Stimulated activated CD8-positive, alpha-beta memory T cell treated with anti-CD3 and anti-CD28 coated beads, Interleukin-4, amount 100 ng/mL, for 4 hours (primary cell): ENCODE measurements at regions not wholly inside any gene's neighbourhood (a gene's known extent, or its start where the extent isn't known, plus 50 kb on each side); places are given as distances from the start of the nearest gene placed in this dataset.

ENCODE experiments used
- DNase-seq, 2 donors: peaks; one replicate each; pipeline ENCODE4 v3.0.0-alpha.2; 2020; ENCODE audit warnings: low read depth in 2 of 2, low spot score in 1 of 2

DNA sequence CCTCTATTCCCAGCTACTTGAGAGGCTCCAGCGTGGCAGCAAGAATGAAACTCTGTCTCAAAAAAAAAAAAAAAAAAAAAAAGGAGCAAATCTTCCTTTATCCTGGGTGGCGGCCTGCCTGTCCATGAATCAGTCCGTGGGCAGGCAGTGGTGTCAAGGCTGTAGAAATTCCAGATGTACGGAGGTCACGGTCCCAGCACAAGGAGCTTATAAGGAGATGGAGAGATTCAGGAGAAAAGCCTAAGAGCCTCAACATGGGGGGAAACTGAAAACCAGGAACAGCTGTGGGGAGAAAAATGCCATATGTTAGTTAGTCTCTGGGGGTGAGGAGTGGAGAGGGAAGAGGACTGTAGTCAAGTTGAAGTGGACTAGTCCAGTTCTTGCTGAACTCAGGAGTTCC, 130.5 kb upstream of the CRY1 start:
- DNase-seq, result no peak

DNA sequence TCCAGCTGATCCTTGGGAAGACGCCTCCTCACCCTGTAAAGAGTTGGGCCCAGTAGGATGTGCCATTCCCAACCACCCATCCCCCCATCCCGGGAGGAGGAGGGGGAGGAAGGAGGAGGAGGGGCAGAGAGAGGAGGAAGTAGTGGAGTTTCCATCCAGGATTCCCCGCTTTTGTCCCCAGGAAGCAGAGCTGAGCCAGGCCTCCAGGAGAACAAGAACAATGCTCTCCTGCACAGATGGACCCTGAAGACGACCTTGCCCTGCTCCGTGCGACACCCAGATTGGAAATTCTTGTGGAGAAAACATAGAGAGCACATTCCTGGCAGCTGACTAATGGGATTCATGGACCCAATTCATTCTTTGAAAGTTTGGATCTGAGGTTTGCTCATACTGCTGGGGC, 132.3 kb upstream of the CRY1 start:
- DNase-seq, result no peak

DNA sequence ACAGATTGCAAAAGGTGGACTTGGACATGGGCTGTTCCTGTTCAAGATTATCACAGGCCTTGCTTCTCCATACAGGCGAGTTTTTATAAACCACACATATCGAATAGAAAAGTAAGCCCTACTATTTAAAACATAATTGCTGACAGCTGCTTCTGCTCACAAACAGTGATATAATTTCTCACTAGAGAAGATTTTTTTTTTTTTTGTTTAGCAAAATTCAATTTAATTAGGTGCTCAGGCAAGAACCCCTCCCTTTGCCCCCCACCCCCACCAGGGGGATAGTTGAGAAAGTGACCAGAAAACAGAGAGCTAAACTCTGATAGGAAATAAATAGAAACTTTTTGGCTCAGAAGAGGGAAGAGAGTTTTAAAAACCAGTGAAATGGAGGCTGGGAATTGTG, 132.8 kb upstream of the CRY1 start:
- no peak for DNase-seq

DNA sequence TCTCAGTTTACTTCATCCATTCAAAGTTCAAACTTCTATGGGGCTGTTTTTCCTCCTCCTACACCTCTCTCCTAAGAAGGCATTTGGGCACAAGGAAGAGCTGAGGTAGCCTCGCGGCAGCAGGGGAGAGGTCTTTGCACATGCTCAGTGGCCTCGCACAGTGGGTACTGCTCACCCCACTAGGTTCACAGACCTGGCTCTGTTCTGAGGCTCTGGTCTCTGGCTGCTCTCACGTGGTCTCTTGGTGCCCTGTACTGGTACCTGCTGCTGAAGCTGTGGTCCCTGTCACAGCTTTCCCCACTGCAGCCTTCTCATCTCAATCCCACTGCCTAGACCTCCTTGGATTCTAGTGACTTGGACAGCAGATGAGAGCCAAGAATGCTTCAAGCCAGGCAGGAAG, 134.7 kb upstream of the CRY1 start:
- DNase-seq, result no peak

DNA sequence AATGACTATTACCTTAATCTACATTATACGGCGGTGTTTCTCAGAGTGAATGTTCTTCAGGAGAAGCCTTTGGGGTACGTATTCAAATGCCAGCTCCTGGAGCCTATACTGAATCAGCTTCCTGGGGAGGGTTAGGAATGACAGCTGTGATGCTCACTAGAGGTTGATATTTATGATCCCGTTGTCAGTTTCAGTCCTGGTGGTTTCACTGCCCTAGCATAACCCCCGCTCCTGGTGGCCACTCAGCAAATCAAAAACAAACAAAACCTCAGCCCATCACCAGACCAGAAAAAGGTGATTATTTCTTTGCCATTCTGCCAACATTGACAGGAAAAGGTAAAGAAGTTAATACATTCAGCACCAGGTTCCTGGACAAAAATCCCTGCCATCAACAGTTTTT, 136.5 kb upstream of the CRY1 start:
- no peak for DNase-seq

GRCh38 chr12:107231303-107231702, 138.0 kb upstream of the CRY1 start:
- DNase-seq, result no peak

DNA sequence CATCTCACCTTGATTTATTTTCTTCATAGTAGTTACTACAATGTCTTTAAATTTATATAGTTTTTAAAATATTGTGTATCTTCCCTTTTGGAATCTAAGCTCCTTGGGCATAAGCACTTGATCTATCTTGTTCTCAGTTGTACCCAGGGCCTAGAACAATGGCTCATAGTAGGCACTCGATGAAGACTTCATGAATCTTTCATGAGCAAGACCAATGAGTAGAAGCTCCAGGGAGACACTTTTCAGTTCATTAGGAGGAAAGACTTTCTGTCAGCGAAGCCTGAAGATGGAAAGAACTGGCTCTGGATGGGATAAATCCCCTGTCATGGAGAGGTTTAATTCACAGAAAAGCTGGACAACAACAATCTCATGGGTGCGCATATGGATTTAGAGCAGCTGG, 140.2 kb upstream of the CRY1 start:
- no peak for DNase-seq

GRCh38 chr12:107235600-107235999, 142.3 kb upstream of the CRY1 start:
- DNase-seq, result no peak

- no peak for DNase-seq
Measured at GRCh38 chr12:107236824-107237511, 143.6 kb upstream of the CRY1 start.

DNA sequence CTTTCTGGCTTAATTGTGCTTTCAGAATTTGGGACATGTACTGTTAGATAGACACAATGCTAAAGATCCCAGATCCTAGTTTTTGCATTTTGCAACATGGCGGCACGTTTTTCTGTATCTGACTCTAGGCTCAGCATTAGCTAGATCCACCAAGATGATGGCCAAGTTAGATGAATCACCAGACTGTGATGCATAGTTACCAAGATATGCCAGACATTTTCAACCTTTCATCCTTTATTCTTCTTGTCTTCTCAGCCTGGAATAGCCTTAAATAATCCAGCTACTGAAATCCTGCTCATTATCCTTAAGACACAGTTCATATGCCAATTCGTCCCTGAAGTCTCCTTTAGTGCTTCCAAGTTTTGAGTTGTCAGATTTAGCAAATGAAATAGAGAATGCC, 144.9 kb upstream of the CRY1 start:
- no peak for DNase-seq

- DNase-seq, result no peak
Measured at GRCh38 chr12:107241411-107241810, 148.1 kb upstream of the CRY1 start.

- DNase-seq, result no peak
Measured at GRCh38 chr12:107242189-107242588, 148.8 kb upstream of the CRY1 start.

GRCh38 chr12:107243341-107243740, 150.0 kb upstream of the CRY1 start:
- no peak for DNase-seq

DNA sequence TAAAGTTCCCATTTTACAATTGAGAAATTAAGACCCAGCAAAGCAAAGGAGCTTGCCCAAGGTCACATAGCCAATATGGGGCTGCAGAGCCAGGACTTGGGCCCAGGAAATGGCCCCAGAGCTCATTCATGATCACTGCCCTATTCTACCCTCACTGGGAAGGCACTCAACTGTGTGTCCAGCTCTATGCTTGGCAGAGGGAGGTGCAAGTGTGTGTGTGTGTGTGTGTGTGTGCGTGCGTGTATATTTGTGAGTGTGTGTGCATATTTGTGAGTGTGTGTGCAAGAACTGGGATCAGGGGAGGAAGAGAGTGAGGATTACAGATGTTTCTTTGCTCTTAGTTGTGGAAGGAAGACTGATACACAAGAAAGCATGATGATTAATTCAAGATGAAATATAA, 151.2 kb upstream of the CRY1 start:
- DNase-seq, result no peak

- DNase-seq, result no peak
Measured at GRCh38 chr12:107247650-107248049, 154.3 kb upstream of the CRY1 start.

DNA sequence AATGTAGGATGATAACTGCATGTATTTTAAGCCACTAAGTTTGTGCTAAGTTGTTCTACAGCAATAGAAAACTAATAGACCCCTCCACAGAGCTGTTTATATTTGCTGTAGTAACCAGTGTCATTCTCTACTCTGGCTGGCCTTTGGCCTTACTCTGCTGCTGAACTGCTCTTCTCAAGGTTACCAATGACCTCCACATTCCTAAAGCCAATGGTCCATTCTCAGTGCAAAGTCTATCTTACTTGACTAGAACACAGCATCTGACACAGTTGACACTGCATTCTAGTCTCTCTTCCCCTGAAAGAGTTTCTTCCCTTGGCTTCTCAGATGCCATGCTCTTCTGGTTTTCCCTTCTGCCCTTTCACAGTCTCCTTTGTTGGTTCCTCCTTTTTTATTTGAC, 154.8 kb upstream of the CRY1 start:
- no peak for DNase-seq

- DNase-seq, result no peak
Measured at GRCh38 chr12:107251288-107251687, 157.9 kb upstream of the CRY1 start.

DNA sequence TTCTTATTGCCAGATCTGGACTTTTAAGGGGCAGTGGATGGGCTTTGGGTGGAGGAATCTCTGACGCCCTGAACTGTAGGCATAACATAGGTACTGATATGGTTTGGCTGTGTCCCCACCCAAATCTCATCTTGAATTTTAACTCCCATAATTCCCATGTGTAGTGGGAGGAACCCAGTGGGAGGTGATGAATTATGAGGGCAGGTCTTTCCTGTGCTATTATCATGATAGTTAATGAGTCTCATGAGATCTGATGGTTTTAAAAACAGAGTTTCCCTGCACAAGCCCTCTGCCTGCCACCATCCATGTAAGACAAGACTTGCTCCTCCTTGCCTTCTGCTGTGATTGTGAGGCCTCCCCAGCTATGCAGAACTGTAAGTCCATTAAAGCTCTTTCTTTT, 160.0 kb upstream of the CRY1 start:
- DNase-seq, result no peak

DNA sequence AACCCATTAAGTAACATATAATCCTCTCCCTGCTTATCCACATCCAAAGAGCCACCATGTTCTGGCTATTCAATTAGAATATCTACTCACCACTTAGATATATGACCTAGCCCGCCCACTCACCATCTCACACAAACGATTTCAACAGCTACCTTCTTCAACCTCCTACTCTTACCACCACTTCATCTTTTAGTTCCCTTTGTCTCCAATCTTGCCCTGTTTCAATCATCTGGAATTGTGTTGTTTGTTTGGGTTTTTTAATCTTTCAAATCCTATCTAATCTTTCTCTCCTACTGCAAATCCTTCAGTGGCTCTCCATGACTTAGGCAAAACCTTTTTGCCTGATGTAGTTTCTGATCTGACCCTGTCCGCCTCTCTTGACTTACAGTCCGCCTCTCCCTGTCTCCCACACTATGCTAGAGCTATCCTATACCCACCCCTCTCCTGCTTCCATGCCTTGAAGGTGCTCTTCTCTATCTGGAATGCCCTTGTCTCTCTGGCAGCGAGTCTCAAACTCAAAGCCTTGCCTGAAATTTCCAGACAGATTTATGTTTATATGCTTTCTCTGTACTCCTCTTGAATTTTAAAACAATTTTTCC, 161.0 kb upstream of the CRY1 start:
- DNase-seq, result no peak

GRCh38 chr12:107258780-107259179, 165.4 kb upstream of the CRY1 start:
- DNase-seq, result no peak

- DNase-seq, result no peak
Measured at GRCh38 chr12:107263980-107264379, 170.6 kb upstream of the CRY1 start.

DNA sequence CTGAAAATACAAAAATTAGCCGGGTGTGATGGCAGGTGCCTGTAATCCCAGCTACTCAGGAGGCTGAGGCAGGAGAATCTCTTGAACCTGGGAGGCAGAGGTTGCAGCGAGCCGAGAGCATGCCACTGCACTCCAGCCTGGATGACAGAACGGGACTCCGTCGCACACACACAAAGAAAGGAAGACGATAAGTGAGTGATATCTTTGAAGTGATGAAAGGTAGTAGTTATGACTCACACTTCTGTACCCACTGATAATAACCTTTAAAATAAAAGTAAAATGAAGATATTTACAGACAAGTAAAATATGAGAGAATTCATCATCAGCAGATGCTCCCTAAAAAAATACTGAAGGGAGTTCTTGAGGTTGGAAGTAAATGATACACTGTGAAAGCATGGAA, 171.3 kb upstream of the CRY1 start:
- DNase-seq, result no peak

GRCh38 chr12:107267604-107268003, 174.3 kb upstream of the CRY1 start:
- no peak for DNase-seq
